ENCODE measurements at regions not wholly inside any gene's neighbourhood (a gene's known extent, or its start where the extent isn't known, plus 50 kb on each side); places are given as distances from the start of the nearest gene placed in this dataset.
A peak's percentile ranks its signal among the peaks of the same experiment; 100 is the strongest.
"Not testable (repeated sequence)": the region's sequence is repeated elsewhere in the genome, so short reads cannot be mapped to it uniquely, and the experiment has no call there.

DNA sequence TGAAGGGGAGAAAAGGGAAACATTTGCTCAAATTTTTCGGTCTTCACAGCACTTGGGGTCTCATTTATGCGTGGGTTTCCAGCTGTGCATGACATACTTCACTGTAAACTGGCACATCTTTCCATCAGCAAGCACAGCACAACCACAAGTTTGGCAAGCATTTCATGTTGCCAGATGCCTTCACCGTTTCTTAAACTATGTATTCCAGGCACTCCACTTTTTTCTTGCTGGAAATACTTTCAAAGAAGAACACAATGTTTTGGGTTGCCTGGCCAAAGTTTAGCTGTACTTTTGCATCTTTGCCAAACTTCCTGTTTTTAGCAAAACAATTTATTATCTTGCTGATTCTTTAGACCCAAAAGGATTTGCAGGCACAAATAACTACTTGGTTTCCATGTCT is 194.6 kb upstream of the MEIS1 start:
- DNase-seq = no peak

DNA sequence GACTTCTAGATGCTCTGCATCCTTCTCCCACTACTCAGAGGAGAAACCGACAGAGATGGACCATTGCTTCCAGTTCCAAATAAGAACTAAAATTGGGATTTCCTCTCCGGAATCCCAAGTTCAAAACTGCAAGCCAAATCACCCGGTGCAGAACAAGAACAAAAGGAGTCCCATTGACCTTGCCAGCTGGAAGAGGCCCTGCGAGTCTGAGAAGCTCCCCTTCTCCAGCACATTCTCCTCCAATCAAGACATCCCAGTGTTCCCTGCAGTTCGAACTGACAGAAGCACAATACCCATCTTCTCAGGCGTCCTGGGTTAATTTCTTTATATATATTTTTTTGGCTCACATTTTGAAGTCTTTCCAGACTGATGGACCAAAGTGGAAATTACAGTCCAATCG is 195.3 kb upstream of the MEIS1 start:
- no peak for DNase-seq

DNA sequence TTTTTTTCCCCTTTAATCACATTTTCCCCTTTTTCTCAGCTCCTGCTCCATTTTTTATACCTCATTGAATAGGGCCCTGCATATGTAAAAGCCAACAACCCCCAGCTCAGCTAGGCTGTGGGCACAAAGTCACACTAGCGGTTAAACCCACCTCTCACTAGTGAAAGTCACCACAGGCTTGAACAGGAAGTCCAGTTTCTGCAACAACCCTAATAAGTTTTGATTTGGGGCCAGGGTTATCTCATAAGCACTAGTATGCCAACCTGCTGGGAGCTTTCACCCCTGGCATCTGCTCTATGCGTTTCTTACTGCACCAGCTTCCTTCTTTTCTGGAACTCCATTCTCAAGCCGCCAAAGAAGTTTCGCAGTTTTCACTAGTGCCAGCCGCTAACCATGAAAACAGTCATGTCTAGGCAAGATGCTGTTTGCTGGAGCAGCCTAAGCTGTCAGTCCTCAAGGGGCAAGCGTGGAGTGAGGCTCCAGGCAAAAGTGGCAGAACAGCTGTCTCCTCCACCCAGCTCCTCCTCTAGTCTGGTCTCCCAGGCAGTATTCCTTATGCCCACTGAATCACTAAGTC is 197.0 kb upstream of the MEIS1 start:
- DNase-seq = no peak

DNA sequence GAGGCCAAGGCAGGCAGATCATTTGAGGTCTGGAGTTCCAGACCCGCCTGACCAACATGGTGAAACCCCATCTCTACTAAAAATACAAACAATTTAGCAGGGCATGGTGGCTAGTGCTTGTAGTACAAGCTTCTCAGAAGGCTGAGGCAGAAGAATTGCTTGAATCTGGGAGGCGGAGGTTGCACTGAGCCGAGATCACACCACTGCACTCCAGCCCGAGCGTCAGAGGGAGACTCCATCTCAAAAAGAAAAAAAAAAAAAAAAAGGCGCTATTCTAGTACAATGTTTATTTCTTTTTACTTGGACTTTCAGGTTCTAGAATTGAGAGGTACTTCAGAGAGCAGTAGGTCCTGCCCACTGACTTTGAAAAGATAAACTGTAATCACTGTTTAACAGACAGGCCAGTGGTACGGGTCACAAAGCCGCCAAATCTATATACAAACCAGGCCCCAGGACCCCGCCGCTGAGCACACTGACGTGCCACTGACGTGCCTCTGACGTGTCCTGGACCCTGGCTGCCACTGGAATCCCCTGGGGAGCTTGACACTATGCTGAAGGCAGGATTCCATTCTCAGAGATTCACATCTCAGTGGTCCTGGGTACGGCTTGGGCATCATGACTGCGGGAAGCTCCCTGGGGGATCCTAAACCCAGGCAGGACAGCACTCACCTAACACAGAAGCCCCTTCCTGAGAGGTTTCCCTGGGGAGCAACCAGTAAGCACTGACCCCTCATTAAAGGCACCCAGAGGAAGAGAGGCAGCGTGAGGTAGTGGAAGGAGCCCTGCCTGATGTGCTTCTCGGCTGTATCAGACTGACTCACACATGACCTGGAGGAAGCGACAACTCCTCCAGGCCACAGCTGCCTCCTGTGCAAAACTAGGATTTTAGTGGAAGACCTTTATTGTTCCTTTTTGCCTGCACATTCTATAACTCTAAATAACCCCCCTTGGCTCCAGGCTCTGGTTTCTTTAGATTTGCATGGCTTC is 197.8 kb upstream of the MEIS1 start:
- no peak for DNase-seq

DNA sequence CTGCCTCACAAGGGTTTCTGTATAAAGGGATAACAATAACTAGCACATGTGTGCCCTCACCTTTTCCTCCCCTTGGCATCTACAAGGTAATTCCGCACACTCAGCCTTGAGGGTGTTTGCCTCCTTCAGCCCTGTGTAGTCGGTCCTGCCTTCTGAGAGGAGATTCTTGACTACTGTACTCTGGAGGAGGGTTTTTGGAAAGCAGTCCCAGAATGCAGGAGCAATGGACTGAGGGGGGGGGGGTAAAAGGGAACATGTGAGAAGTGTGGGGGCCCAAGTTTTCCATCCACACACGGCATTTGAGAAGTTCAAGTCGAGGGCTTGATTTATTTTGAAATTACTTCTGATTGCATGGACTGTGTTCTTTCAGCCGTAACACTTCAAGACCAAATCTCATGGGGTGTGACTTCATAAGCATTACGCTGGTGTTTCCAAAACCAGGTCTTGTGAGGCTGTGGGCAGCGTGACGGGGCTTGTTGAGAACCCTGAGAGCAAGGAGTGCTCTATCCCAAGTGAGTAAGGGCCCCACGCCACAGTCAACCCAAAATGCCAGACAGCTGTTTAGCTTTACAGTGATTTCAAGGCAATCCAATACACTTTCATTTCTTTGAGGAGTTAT is 198.7 kb upstream of the MEIS1 start:
- no peak for DNase-seq

DNA sequence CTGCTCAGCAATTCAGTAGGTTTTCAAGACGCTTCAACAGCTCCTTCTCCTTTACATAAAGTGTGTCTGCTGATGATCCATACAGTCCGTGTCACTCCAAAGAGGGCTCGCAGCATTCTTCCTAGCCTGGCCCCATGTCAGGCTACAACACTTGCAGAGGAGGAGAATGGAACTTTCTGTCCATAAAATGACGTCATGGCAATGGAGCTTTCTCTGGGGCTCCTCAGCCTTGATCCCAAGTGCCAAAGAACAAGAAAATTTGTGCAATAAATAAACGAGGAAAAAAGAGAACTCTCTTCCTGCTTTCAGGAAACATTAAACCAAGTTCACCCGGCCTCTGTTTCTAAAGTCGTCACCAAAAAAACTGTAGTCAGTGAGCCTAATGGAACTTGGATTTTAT is 199.5 kb upstream of the MEIS1 start:
- no peak for DNase-seq

DNA sequence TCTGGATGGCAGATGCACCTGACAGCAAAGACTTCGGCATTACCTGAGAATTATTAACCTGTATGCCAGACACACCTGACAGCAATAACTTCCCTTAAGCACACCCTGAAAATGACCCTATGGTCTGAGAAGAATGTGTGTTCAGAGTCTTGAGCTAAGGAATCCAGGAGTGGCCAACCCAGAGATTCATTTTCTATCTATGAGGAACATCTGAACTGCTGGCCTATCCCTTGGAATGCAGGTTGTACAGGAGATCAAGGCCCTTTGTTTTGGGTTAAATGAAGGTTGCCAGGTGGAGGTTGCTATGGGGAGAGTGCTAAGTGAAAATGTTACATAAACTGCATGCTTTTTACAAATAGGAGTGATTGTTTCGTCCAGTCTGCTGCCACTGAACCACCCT is 200.9 kb upstream of the MEIS1 start:
- no peak for DNase-seq

DNA sequence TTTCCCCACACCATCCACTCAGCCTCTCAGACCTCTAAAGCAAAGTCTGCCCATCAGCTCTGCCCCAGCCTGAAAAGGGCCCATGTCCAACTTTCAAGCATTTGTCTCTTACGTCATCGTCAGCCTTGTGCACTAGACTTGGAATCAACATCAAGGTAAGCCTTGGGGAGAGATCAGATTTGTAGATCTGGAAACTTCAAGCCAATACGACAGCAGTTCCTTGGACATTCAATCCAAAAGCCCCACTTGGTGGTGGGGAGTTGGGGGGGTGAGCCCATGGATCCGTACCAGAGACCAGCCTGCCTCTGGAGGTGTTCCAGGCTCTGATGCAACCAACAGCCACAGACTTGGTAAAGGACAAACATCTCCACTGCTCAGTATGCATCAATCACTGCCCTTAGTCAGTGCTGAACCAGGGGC is 206.8 kb upstream of the MEIS1 start:
- no peak for DNase-seq

DNA sequence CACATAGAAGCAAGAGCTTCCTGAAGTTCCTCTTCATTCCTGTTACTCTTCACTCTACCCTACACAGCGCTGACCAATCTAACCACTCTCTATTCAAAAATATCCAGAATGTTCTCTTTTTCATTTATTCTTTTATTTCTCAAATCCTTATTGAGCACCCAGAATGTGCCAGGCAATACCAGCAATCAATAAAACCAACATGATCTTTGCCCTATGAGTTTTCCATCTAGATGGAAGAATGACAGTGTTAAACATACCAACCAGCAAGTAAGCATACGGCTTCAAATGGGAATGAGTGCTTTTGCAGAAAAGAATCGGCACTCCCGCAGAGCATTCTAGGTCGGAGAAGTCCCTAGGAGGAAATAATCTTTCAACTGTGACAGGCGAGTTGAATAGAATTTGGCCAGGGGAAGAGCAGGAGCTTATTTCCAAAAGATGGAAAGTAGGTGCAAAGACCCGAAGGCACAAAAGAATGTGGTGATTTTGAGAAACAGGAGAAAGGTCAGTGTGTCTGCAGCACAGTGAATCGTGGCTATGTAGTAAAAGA is 217.8 kb upstream of the MEIS1 start:
- no peak for DNase-seq

DNA sequence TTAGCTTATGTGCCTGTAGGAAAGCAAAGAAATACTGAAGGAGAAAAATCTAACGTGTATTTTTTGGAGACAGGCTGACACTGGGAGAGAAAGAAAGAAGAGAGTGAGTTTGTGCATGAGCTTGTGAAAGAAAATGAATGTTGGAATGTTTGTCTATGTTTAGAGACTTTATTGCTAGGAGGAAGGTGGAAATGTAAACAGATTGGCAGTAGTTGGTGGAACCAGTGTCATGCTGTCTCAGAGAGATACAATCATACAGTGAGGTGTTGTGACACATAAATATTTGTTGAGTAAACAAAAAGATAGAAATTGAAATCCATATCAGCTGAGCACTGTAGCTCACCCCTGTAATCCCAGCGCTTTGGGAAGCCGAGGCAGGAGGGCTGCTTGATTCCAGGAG is 222.2 kb upstream of the MEIS1 start:
- no peak for DNase-seq

DNA sequence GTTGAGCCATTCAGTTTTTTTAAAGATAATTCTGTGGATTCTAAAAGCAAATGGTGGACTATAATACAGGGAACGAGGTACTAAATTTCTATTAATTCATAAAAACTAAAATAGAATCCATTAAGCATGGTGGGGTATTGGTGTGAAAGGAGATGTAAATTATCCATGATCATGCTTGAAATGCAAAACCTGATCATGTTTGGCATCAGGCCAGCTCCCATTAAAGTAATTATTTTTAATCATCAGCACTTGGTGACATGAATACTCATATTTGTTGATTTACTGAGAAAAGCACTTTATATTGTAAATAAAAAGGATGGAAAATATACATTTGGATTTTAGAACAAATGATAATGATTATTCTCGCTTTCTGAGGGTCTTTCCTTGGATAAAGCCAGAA is 232.3 kb upstream of the MEIS1 start:
- no peak for DNase-seq

DNA sequence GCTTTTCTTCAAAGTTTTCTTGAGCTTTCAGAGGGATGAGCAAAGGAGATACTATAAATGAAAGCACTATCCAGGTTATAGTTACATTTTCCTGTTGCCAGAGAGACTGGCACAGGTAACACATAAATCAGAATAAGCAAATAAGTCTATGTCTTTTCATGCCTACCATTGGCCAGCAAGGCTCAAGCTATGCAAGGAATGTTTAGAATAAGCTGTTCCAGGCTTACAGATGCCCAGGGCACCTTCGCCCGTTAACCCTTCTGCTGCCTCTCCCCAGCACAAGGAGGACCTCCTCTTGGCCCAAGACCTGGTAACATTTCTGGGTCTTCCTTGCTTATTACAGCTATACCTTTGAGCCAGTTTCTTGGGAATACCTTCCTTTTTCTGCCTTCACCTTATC is 233.7 kb upstream of the MEIS1 start:
- no peak for DNase-seq

DNA sequence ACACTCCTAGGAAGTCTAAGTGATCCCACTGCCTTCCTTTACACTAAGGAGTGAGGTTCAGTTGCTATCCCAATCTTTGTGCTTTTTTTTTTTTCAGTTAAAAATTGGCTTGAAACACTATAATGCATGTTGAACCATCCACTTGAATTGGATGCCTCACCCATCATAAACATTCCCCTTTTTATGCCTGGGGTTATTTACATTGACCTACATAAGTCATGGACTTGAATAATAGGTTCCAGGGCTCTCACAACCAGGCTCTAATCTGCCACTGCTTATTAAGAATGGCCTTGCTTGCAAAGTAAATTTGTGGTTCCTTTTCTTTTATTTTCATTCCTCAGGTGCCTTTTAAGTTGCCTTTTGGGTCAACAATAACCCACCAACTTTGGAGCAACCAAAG is 236.1 kb upstream of the MEIS1 start:
- no peak for DNase-seq

DNA sequence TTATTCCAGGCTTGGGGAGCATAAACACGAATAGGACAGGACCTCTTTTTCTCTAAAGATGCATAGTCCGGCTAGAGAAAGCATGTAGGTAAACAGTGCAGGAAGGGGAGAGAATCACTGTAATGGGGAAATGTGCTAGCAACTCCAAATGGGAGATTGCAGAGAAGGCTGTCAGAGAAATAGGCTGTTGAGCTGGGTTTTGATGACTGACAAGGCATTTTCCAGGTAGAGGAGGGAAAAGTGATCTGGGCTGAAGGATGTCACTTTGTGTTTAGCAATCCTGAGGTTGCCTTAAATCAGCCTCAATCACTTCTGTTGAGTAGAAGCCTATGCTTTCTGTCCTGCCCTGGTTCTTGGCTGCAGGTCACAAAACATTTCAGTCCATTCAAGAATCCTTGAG is 242.0 kb upstream of the MEIS1 start:
- no peak for DNase-seq

DNA sequence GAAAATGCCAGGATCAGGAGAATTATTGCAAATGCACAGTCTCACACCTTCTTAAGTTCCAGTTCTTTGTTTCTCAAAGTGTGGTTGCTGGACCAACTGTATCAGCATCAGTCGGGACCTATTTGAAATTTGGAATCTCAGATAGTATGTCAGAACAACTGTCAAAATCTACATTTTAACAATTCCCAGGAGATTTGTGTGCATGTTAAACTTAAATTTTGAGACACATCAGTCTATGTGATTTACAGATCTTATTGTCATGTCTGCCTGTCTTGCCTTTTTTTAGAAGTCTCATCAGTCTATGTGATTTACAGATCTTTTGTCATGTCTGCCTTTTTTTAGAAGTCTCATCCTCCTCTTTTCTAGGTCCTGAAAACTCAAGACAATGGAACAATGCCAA is 243.6 kb upstream of the MEIS1 start:
- no peak for DNase-seq

DNA sequence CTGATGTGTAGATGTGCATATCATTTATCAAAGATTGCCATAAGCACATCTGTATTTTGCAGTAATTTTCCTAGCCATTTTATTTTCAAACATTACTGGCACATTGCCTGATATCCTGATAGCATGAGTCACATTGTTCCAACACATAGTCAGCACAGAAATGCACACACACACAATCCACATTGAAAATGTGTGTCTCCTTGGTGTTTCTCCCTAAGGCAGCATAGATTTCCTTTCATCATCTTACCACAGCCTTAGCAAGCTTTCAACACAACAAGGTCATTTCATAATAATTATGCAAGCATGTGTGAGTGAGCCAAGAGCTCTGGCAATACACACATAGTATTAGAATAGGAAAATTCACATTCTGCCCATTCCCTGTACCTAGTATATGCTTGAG is 245.4 kb upstream of the MEIS1 start:
- peak; percentile 17 for DNase-seq

DNA sequence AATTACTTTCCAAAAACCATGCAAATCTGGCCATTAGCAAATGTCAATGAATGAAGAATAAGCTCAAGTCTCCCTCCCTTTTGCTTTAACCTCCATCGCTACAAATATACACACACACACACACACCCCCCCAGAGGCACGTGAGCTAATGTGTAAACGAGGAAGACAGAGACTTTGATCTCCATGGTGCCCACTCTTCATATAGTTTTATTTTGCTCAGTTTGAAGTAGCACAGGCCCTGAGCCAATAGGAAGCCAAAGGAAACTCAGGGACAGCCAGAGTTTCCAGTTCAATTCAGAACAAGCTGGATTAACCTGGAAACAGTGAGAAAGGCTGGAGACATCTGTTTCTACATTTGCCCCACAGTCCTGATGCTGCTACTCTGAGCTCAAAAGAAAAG is 248.4 kb upstream of the MEIS1 start:
- DNase-seq = no peak

DNA sequence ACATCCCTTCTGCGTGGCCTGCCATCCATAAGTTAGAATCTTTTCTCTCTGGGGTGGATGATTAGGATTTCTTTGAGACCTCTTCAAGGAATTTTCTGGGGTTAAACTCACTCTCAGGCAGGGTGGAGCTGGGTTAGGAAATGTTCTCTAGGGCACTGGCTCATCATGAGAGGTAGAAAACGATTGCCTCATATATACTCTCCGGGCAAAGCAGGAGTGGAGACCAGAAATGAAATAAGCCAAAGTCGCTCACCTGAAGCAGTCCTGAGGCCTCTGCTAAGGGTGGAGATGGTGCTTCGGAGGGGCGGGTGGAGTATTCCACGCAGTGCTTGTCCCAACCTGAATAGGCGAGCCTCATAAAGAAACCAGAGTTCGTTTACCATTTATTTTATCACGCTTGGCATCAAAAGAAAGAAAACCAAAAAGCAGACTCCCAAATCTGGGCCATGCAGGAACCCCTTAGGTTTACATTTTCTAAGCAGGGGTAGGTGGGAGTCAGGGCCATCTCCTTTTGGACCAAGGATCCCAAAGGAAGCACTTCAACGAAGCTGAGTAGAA is 249.3 kb upstream of the MEIS1 start:
- no peak for DNase-seq

DNA sequence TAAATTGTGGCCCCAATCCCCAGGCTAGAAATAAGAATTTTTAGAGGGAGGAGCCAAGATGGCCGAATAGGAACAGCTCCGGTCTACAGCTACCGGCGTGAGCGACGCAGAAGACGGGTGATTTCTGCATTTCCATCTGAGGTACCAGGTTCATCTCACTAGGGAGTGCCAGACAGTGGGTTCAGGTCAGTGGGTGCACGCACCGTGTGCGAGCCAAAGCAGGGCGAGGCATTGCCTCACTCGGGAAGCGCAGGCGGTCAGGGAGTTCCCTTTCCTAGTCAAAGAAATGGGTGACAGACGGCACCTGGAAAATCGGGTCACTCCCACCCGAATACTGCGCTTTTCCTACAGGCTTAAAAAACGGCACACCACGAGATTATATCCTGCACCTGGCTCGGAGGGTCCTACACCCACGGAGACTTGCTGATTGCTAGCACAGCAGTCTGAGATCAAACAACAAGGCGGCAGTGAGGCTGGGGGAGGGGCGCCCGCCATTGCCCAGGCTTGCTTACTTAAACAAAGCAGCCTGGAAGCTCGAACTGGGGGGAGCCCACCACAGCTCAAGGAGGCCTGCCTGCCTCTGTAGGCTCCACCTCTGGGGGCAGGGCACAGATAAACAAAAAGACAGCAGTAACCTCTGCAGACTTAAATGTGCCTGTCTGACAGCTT is 257.7 kb upstream of the MEIS1 start:
- DNase-seq = not testable (repeated sequence)

DNA sequence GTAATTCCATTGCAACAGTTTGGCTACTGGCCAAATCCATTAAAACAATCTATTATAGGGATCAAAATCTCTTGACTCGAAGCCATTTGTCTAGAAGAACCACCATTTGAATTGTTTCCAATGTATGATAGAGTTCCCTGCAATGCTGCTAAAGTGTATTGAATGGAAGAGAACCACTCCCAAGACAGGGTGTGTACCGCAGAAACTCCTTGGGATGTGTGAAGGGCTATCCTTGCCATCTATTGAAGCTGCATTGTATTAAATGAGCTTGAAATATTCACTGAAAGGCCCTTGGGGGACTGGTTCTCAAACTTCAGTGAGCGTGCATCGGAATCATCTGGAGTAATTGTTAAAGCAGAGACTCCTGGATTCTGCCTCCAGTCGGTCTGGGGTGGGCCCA is 260.4 kb upstream of the MEIS1 start:
- no peak for DNase-seq

DNA sequence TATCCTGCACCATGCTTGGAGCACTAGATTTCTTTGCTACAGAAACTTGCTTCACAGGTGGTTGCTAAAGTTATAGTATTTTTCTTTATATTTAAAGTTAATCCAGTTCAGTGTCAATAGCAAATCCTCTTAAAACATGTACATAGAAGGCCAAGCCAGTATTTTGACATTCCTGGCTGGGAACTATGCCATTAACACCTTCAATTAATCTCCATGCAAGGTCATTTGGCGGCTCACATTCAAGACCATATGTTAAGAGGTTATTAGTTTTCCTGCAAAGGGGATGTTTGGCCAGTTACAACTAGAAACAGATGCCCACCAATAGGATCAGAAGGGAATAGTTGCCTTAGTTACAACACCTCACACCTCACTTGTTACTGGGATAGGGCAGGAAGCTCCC is 261.3 kb upstream of the MEIS1 start:
- DNase-seq = no peak

DNA sequence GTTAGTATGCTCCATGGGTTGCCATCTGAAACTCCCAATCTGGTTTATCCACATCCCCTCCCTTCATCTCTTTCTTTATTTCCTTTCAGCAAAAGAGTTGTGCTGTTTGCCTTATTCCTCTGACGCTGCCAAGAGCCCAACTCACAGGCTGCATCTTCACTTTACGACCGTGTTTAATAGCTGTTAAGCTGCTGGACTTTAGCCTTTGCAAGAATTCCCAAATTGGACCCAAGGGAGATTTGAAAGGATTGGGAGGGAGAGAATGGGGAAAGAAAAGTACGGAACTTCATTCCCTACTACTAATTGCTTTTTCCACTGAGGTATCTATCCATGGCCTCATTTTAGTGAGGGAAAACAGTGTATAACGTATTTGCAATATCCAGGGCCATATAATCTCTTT is 263.4 kb upstream of the MEIS1 start:
- DNase-seq = no peak

DNA sequence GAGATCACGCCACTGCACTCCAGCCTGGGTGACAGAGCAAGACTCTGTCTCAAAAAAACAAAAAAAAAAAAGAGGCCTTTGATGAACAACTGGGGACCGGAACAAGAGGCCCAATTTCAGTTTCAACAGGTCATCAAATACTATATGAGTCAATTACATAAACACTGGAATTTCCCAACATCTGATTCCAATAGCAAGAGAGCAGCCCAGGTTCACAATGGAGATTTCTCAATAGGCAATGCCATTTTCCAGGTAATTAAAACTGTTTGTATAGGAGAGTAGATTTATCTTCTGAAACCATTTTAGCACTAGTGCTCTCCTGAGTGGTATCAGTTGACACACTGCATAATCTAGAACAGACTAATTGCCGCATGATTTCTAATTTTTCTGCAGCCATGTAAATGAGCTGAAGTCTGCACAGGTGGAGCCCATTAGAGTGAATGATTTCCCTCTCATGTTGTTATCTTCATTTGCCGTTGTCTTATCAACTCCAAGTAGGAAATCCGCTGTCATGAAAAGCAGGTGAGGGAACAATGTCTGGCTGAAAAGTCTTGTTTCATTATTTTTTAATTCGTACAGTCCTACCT is 264.1 kb upstream of the MEIS1 start:
- DNase-seq = no peak

All from hematopoietic multipotent progenitor cell treated with erythropoietin and hydrocortisone succinate and interleukin-3 and kit ligand, for 4 days (in vitro differentiated cells).